OCI-M2 (cell line): ENCODE measurements at regions not wholly inside any gene's neighbourhood (a gene's known extent, or its start where the extent isn't known, plus 50 kb on each side); places are given as distances from the start of the nearest gene placed in this dataset.

Experiments
- DNase-seq: peaks from one replicate; lab custom pipeline; 2025; ENCODE audit not compliant: unreplicated experiment; lab: John Stamatoyannopoulos, UW

GRCh38 chr1:212525479-212526110 lies 83.0 kb upstream of the ATF3 start:
- no peak for DNase-seq

- no peak for DNase-seq
Observed at GRCh38 chr1:212526111-212526491, 82.5 kb upstream of the ATF3 start.

GRCh38 chr1:212528501-212528900 lies 80.1 kb upstream of the ATF3 start:
- DNase-seq, result no peak

GRCh38 chr1:212529211-212529741 lies 79.3 kb upstream of the ATF3 start:
- DNase-seq, result no peak

GRCh38 chr1:212531267-212531666 lies 77.3 kb upstream of the ATF3 start:
- DNase-seq, result no peak

- no peak for DNase-seq
Observed at GRCh38 chr1:212531796-212532195, 76.8 kb upstream of the ATF3 start.

- DNase-seq, result no peak
Observed at GRCh38 chr1:212532469-212533147, 76.0 kb upstream of the ATF3 start.

GRCh38 chr1:212533148-212533517 lies 75.4 kb upstream of the ATF3 start:
- no peak for DNase-seq

- DNase-seq, result no peak
Observed at GRCh38 chr1:212536586-212536985, 72.0 kb upstream of the ATF3 start.

- no peak for DNase-seq
Observed at GRCh38 chr1:212537610-212538009, 71.0 kb upstream of the ATF3 start.

- DNase-seq, result no peak
Observed at GRCh38 chr1:212539737-212540430, 68.7 kb upstream of the ATF3 start.

- no peak for DNase-seq
Observed at GRCh38 chr1:212542761-212543187, 65.8 kb upstream of the ATF3 start.

GRCh38 chr1:212544110-212544509 lies 64.5 kb upstream of the ATF3 start:
- no peak for DNase-seq

- DNase-seq, result no peak
Observed at GRCh38 chr1:212545941-212546635, 62.5 kb upstream of the ATF3 start.

GRCh38 chr1:212549503-212550017 lies 59.0 kb upstream of the ATF3 start:
- no peak for DNase-seq

GRCh38 chr1:212551929-212552328 lies 56.6 kb upstream of the ATF3 start:
- DNase-seq, result no peak

GRCh38 chr1:212553676-212554075 lies 54.9 kb upstream of the ATF3 start:
- DNase-seq, result no peak

- no peak for DNase-seq
Observed at GRCh38 chr1:212554401-212554800, 54.2 kb upstream of the ATF3 start.

GRCh38 chr1:212555426-212555825 lies 53.1 kb upstream of the ATF3 start:
- no peak for DNase-seq

- no peak for DNase-seq
Observed at GRCh38 chr1:212556822-212557549, 51.6 kb upstream of the ATF3 start.
